ENCODE measurements at regions not wholly inside any gene's neighbourhood (a gene's known extent, or its start where the extent isn't known, plus 50 kb on each side); places are given as distances from the start of the nearest gene placed in this dataset.
A peak's percentile ranks its signal among the peaks of the same experiment; 100 is the strongest.

GRCh38 chr3:88000853-88001252 lies 58.0 kb downstream of the CGGBP1 start:
- no peak for TF ChIP-seq CTCF (IDR thresholded peaks at IDR 0.05; ENCODE audit: insufficient read depth, low read length, severe bottlenecking)
- FAIRE-seq (no peak), DNase-seq (ENCODE audit: low read depth) (no peak)
- Histone ChIP-seq H3K27me3 (ENCODE audit: control insufficient read depth, insufficient read depth, low read length) (no peaks in the 10 kb centered on the region), H3K4me3 (ENCODE audit: low read depth, low read length) (no peak overlapping the region), H3K36me3 (ENCODE audit: control insufficient read depth, insufficient read depth, low read length) (no peaks in the 10 kb centered on the region)

- no peak for DNase-seq (ENCODE audit: low read depth)
- no peak for TF ChIP-seq CTCF (IDR thresholded peaks at IDR 0.05; ENCODE audit: insufficient read depth, low read length, severe bottlenecking)
- no peak for FAIRE-seq
Measured at GRCh38 chr3:87997966-87998365, 60.8 kb downstream of the CGGBP1 start.

GRCh38 chr3:87997298-87997697 lies 61.5 kb downstream of the CGGBP1 start:
- TF ChIP-seq CTCF (IDR thresholded peaks at IDR 0.05; ENCODE audit: insufficient read depth, low read length, severe bottlenecking): no peak
- Histone ChIP-seq H3K27me3 (ENCODE audit: control insufficient read depth, insufficient read depth, low read length) (no peaks in the 10 kb centered on the region), H3K36me3 (ENCODE audit: control insufficient read depth, insufficient read depth, low read length) (no peaks in the 10 kb centered on the region), H3K4me3 (ENCODE audit: low read depth, low read length) (no peak overlapping the region)
- FAIRE-seq (no peak), DNase-seq (ENCODE audit: low read depth) (peak; percentile 48)

More at GRCh38 chr3:87997966-87998365, 60.8 kb downstream of the CGGBP1 start:
- Histone ChIP-seq H3K36me3 (ENCODE audit: control insufficient read depth, insufficient read depth, low read length) (no peaks in the 10 kb centered on the region), H3K27me3 (ENCODE audit: control insufficient read depth, insufficient read depth, low read length) (no peaks in the 10 kb centered on the region), H3K4me3 (ENCODE audit: low read depth, low read length) (no peak overlapping the region)

- no peak for TF ChIP-seq CTCF (IDR thresholded peaks at IDR 0.05; ENCODE audit: insufficient read depth, low read length, severe bottlenecking)
- FAIRE-seq (no peak), DNase-seq (ENCODE audit: low read depth) (no peak)
- Histone ChIP-seq H3K36me3 (ENCODE audit: control insufficient read depth, insufficient read depth, low read length) (no peaks in the 10 kb centered on the region), H3K27me3 (ENCODE audit: control insufficient read depth, insufficient read depth, low read length) (no peaks in the 10 kb centered on the region), H3K4me3 (ENCODE audit: low read depth, low read length) (no peak overlapping the region)
Measured at GRCh38 chr3:87996882-87997281, 61.9 kb downstream of the CGGBP1 start.

GRCh38 chr3:87993566-87993965 lies 65.2 kb downstream of the CGGBP1 start:
- FAIRE-seq (no peak), DNase-seq (ENCODE audit: low read depth) (no peak)
- H3K27me3 ChIP-seq (ENCODE audit: control insufficient read depth, insufficient read depth, low read length): no peaks in the 10 kb centered on the region
- H3K36me3 ChIP-seq (ENCODE audit: control insufficient read depth, insufficient read depth, low read length): no peaks in the 10 kb centered on the region
- TF ChIP-seq CTCF (IDR thresholded peaks at IDR 0.05; ENCODE audit: insufficient read depth, low read length, severe bottlenecking): no peak
- H3K4me3 ChIP-seq (ENCODE audit: low read depth, low read length): no peak overlapping the region

GRCh38 chr3:87987952-87988351 lies 70.9 kb downstream of the CGGBP1 start:
- DNase-seq (ENCODE audit: low read depth) (no peak), FAIRE-seq (no peak)
- Histone ChIP-seq H3K4me3 (ENCODE audit: low read depth, low read length) (no peak overlapping the region), H3K27me3 (ENCODE audit: control insufficient read depth, insufficient read depth, low read length) (no peaks in the 10 kb centered on the region), H3K36me3 (ENCODE audit: control insufficient read depth, insufficient read depth, low read length) (no peaks in the 10 kb centered on the region)
- no peak for TF ChIP-seq CTCF (IDR thresholded peaks at IDR 0.05; ENCODE audit: insufficient read depth, low read length, severe bottlenecking)

Data from bronchial epithelial cell (primary cell).